Nucleus accumbens (tissue), 56 donors: ENCODE measurements at regions not wholly inside any gene's neighbourhood (a gene's known extent, or its start where the extent isn't known, plus 50 kb on each side); places are given as distances from the start of the nearest gene placed in this dataset.

Experiments used
- DNase-seq, 56 donors: peaks; one replicate each; lab custom pipeline; 2025; lab: John Stamatoyannopoulos, UW

DNA sequence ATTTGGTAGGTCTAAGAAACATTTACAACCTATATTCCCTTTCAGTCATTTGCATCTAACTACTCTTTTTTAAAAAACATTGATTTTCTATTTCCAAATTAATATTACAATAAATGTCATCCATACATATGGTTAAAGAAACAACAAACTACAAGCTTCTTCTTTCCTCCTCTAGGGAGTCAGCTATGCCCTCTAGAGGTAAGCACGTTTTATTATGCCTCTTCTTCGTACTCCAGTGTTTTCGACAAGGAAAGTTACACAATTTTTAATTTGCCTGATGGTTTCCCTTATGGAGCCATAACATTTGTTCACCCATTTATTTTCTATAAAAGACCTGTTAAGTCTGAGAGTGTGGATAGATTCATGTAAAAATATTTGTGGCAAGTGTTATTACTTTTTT, 183.4 kb upstream of the CDH7 start:
- no peak for DNase-seq

DNA sequence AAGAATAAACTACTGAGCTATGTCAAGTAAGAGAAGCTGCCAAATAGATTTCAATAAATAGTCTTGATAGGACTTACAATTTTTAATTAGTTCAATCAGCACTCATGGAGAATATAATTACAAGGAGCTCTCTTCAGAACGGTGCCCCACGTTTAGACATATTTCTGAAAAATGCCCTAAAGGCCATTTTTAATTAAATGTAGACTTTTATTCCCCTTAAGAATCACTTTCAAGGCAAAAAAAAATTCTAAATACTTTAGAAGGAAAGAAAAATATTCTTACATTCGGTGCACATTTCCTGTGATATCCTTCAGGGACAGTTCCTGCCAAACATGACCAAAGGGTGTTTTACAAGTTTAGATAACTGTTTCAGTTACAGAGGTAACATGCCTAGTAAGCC, 202.5 kb upstream of the CDH7 start:
- no peak for DNase-seq

GRCh38 chr18:65547046-65547445, 203.8 kb upstream of the CDH7 start:
- no peak for DNase-seq

DNA sequence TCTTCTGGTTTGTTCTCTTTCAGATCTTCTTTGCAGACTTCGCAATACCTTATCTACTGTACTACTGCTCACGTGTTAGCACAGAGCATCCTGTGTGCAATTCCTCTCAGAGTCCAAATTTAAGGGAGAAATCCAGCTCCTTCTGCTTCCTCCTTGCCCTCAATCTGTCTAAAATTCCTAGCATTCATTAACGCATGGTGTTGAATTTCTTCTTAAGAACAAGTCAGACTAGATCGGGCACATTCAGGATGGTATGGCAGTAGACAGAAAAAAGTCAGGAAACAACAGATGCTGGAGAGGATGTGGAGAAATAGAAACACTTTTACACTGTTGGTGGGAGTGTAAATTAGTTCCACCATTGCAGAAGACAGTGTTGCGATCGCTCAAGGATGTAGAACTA, 206.1 kb upstream of the CDH7 start:
- DNase-seq = no peak

GRCh38 chr18:65527879-65528633, 222.8 kb upstream of the CDH7 start:
- DNase-seq = no peak

GRCh38 chr18:65526099-65526498, 224.7 kb upstream of the CDH7 start:
- no peak for DNase-seq

GRCh38 chr18:65523461-65523860, 227.4 kb upstream of the CDH7 start:
- no peak for DNase-seq

DNA sequence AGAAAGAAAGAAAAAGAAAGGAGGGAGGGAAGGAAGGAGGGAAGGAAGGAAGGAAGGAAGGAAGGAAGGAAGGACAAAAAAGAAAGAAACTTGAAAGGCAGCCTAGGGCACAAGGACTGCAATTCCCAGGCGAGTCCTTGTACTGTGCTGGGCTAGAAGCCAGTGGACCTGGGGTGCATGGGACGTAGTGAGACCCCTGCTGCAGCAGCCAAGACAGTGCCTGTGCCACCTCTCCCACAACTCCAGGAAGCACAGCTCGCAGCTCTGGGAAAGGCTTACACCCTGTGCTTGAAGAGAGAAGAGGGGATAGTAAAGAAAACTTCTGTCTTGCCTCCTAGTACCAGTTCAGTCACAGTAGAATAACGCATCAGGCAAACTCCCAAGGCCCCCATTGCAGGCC, 227.9 kb upstream of the CDH7 start:
- DNase-seq = no peak

DNA sequence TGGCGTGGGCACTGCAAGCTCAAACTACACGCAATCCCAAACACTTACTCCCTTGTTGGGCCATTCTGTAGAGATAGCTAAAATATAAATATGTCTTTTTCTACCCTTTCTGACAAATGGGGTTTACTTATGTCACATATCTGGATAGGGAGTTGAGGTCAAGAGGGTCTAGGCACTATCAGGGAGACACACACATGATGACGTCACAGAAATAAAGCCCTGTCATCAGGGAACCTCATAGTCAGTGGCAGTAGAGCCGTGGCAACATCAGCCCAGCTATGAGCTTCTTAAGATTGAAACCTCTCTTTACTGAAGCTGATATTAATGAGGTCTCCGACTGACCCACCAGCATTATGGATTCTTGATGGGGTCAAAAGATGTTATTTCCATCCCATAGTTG, 234.6 kb upstream of the CDH7 start:
- no peak for DNase-seq

GRCh38 chr18:65498605-65499004, 252.2 kb upstream of the CDH7 start:
- DNase-seq = no peak

GRCh38 chr18:65487569-65487968, 263.2 kb upstream of the CDH7 start:
- no peak for DNase-seq

DNA sequence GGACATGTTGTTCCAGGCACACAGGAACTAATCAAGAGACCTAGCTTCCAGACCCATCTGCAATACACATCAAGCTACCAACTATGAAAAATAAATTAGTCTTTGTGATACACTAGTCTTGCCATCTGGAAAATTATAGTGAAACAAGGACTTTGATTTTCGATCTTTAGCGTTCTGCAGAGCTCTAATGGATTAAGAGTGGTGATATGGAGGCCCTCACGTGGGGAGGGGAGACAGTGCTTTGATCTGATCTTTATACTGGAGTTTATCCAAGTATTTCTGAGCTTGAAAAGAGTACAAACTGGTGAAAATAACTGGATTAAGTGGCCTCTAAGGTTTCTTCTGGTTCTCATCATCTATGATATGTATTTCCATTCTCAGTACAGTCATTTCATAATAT, 273.4 kb upstream of the CDH7 start:
- DNase-seq = no peak

GRCh38 chr18:65468881-65469280, 281.9 kb upstream of the CDH7 start:
- no peak for DNase-seq

DNA sequence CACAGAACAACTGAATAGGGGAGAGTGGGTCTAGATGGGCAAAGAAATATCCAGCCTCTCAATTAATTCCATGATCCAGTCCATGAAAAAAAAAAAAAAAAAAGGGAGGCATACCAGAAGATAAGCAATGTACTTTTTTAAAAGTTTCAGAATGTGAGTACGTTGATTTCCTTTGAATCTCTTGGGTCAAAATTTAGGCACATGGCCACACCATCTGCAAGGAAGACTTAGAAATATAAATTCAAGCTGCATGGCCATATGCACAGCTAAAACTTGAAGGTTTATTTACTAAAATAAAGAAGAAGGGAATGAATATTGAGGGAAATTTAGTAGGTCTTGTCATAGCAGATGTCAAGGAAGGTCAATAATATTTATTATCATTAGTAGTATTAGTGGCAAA, 286.5 kb upstream of the CDH7 start:
- no peak for DNase-seq

DNA sequence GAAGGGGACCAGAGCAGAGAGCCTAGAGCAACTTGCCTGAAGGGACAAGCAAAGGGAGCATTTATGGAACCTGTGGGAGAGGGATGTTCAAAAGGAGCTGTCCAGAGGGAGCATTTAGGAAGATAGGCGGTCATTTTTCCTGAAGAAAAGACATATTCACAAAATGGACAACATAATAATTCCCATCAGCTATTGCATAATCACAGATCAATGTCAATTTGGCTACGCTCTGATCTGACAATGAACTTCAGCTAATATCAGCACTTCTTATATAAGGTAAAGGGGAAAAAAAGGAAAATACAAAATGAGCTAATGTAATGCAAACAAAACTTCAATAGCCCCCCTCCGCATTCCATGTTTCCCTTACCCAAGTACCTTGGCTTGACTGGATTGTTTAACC, 291.1 kb upstream of the CDH7 start:
- DNase-seq = no peak

DNA sequence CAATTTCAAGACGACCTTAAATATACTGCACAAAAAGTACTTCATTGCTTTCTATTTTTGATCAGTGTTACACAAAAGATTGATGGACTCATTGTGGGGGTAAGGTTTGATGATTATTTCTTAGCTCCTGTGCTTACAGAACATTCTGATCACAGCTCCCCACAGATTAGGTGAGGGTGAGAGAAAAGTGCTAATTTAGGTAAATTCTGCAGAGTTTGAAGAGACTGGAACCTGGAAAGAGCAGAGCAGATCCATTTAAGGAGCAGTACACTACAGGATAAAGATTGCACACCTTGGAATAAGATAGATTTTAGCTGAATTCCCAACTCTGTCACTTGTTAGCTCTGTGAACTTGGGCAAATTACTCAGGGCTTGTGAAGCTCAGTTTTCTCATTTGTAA, 291.9 kb upstream of the CDH7 start:
- no peak for DNase-seq

GRCh38 chr18:65439188-65439587, 311.6 kb upstream of the CDH7 start:
- no peak for DNase-seq

DNA sequence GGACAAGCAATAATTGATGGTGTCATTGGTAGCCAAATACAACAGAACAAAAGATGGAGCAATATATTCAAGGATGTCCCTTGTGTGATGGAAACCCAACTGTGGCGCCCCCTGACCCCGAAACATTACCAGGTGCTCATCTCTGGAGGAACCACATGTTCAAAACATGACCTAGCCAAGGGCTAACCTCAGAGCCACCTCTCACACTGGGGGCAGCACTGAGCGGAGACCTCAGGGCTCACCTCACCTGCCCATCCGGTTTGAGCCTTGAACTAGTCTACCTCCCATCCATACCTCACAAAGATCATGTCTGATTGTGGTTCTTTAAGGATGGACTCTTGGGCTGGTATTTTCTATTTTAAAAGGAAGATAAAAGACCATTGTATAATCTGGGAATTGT, 314.4 kb upstream of the CDH7 start:
- no peak for DNase-seq

DNA sequence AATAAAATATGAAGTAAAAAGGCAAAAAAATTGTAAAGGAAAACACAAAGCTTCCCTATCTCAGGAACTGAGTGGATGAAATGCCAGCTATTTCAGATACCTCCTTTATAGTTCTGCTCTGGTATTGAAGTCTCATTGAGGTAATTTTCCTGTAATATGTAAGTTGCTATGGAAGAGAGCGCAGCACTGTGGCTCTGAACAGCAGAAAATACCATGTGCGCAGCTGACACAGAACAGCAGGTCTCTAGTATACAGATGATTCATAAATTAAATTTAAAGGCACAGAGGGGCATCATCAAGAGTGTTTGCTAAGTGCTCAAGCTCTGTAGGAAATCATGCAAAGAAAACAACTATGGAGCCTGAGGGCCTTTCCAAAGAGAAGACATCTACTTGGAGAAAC, 315.3 kb upstream of the CDH7 start:
- no peak for DNase-seq

GRCh38 chr18:65429601-65430000, 321.2 kb upstream of the CDH7 start:
- no peak for DNase-seq

- DNase-seq = no peak
Observed at GRCh38 chr18:65425366-65425765, 325.4 kb upstream of the CDH7 start.

DNA sequence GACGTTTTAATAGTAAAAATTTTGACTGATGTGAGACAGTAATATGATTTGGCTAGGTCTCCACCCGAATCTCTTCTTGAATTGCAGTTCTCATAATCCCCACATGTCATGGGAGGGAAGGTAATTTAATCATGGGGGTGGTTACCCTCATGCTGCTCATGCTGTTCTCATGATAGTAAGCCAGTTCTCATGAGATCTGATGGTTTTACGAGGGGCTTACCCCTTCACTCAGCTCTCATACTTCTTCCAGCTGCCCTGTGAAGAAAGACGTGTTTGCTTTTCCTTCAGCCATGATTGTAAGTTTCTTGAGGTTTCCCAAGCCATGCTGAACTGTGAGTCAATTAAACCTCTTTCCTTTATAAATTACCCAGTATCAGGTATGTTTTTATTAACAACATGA, 327.0 kb upstream of the CDH7 start:
- no peak for DNase-seq

GRCh38 chr18:65422544-65423136, 328.2 kb upstream of the CDH7 start:
- no peak for DNase-seq
